Body of pancreas (tissue), 4 donors: ENCODE measurements at regions not wholly inside any gene's neighbourhood (a gene's known extent, or its start where the extent isn't known, plus 50 kb on each side); places are given as distances from the start of the nearest gene placed in this dataset.

Source experiments
- POLR2A ChIP-seq, 3 donors: fragments of 450-650 bp; IDR thresholded peaks; one replicate each; pipeline ENCODE4 v1.6.1; 2016; ENCODE audit warnings: antibody characterized with exemption in 3 of 3, mild to moderate bottlenecking in 2 of 3
- TF ChIP-seq, protein P1 (sequence below), 7 experiments: fragments of 450-650 bp in 4 of 7; fragments of 200-600 bp in 3 of 7; sonication (generic) in 3 of 7; IDR thresholded peaks; one replicate each; pipeline ENCODE4 v1.5.1; 2016 to 2019; ENCODE audit warnings: antibody characterized with exemption in 7 of 7

DNA sequence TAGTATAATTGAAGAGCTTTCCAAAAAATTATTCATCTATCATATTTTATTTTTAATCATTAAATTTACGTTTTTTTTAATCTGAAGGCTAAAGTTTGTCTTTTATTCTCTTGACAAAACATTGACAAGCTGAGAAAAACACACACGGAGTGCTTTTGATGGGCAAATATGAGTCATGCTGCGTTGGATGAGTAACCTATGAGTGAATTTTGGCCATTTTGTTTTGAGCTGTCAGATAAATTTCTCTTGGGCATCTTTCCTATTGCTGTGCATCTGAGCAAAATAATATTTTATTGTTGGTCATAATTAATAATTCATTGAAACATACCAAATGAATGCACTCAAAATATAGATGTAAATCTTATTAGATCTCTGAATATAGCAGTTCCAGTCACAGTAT, 1144.1 kb upstream of the ADGRL2 start:
- TF ChIP-seq, protein P1, sequence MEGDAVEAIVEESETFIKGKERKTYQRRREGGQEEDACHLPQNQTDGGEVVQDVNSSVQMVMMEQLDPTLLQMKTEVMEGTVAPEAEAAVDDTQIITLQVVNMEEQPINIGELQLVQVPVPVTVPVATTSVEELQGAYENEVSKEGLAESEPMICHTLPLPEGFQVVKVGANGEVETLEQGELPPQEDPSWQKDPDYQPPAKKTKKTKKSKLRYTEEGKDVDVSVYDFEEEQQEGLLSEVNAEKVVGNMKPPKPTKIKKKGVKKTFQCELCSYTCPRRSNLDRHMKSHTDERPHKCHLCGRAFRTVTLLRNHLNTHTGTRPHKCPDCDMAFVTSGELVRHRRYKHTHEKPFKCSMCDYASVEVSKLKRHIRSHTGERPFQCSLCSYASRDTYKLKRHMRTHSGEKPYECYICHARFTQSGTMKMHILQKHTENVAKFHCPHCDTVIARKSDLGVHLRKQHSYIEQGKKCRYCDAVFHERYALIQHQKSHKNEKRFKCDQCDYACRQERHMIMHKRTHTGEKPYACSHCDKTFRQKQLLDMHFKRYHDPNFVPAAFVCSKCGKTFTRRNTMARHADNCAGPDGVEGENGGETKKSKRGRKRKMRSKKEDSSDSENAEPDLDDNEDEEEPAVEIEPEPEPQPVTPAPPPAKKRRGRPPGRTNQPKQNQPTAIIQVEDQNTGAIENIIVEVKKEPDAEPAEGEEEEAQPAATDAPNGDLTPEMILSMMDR (IDR thresholded peaks at IDR 0.05), result no peak
- TF ChIP-seq POLR2A (IDR thresholded peaks at IDR 0.05), result no peak
